Stimulated activated naive B cell treated with anti-CD40 and anti-IgM and Interleukin-4, amounts not matched to agents 10 μg/mL and 1 μg/mL and 100 μg/mL, for 72 hours (primary cell): ENCODE measurements at regions not wholly inside any gene's neighbourhood (a gene's known extent, or its start where the extent isn't known, plus 50 kb on each side); places are given as distances from the start of the nearest gene placed in this dataset.
"Not testable (repeated sequence)": the region's sequence is repeated elsewhere in the genome, so short reads cannot be mapped to it uniquely, and the experiment has no call there.

Source experiments
- ATAC-seq, 2 donors: fragments of 150-1000 bp; cut with Tn5 transposase; replicated peaks; 2 replicates each; pipeline ENCODE4 v1.10.0; 2021; ENCODE audit warnings: moderate library complexity in 1 of 2
- DNase-seq: peaks from one replicate; pipeline ENCODE4 v3.0.0; 2021
- H3K27ac Mint-ChIP-seq: one replicate; pipeline ENCODE4 v1.8.0; 2022; ENCODE audit warnings: mild to moderate bottlenecking, mixed read lengths
- H3K27me3 Mint-ChIP-seq, 2 donors: one replicate each; pipeline ENCODE4 v1.8.0; 2022; ENCODE audit warnings: mixed read lengths in 2 of 2
- H3K36me3 Mint-ChIP-seq, 2 donors: one replicate each; pipeline ENCODE4 v1.8.0; 2022; ENCODE audit warnings: mixed read lengths in 2 of 2, mild to moderate bottlenecking in 1 of 2
- H3K4me1 Mint-ChIP-seq, 2 donors: one replicate each; pipeline ENCODE4 v1.8.0; 2022; ENCODE audit warnings: mixed read lengths in 2 of 2, mild to moderate bottlenecking in 1 of 2
- H3K4me3 Mint-ChIP-seq, 2 donors: one replicate each; pipeline ENCODE4 v1.8.0; 2022; ENCODE audit warnings: mild to moderate bottlenecking in 2 of 2, mixed read lengths in 2 of 2, moderate library complexity in 1 of 2
- H3K9me3 Mint-ChIP-seq, 2 donors: one replicate each; pipeline ENCODE4 v1.8.0; 2022; ENCODE audit warnings: mixed read lengths in 2 of 2, mild to moderate bottlenecking in 1 of 2

GRCh38 chr5:97476852-97477534 lies 293.9 kb upstream of the RIOK2 start:
- no peaks in the 10 kb centered on the region for H3K9me3 Mint-ChIP-seq
- no peak overlapping the region for H3K4me3 Mint-ChIP-seq

GRCh38 chr5:97478483-97478882 lies 295.4 kb upstream of the RIOK2 start:
- Mint-ChIP-seq H3K27ac (no peak overlapping the region), H3K4me3 (no peak overlapping the region), H3K36me3 (no peaks in the 10 kb centered on the region), H3K9me3 (no peaks in the 10 kb centered on the region), H3K4me1 (peaks cover 3 to 5% of the 10 kb centered on the region in 2 donors), H3K27me3 (no peaks in the 10 kb centered on the region)
- DNase-seq (no peak), ATAC-seq (no peak)

More at GRCh38 chr5:97476852-97477534, 293.9 kb upstream of the RIOK2 start:
- Mint-ChIP-seq H3K27me3 (no peaks in the 10 kb centered on the region), H3K4me1 (peaks cover 3 to 5% of the 10 kb centered on the region in 2 donors), H3K36me3 (no peaks in the 10 kb centered on the region), H3K27ac (no peak overlapping the region)
- ATAC-seq (no peak), DNase-seq (no peak)

GRCh38 chr5:97480313-97480712 lies 297.3 kb upstream of the RIOK2 start:
- Mint-ChIP-seq H3K4me3 (no peak overlapping the region), H3K9me3 (peaks cover 0 to 3% of the 10 kb centered on the region in 2 donors), H3K36me3 (no peaks in the 10 kb centered on the region), H3K27me3 (no peaks in the 10 kb centered on the region), H3K27ac (no peak overlapping the region), H3K4me1 (peaks cover 3 to 5% of the 10 kb centered on the region in 2 donors)
- no peak for DNase-seq
- ATAC-seq = no peak

- H3K27ac Mint-ChIP-seq = no peak overlapping the region
- DNase-seq (no peak), ATAC-seq (no peak)
- H3K4me1 Mint-ChIP-seq = no peaks in the 10 kb centered on the region
- H3K4me3 Mint-ChIP-seq = no peak overlapping the region
- peaks cover 0 to 4% of the 10 kb centered on the region in 2 donors for H3K36me3 Mint-ChIP-seq
- H3K9me3 Mint-ChIP-seq = peaks cover 0 to 3% of the 10 kb centered on the region in 2 donors
- no peaks in the 10 kb centered on the region for H3K27me3 Mint-ChIP-seq
Observed at GRCh38 chr5:97488126-97488668, 305.1 kb upstream of the RIOK2 start.

- Mint-ChIP-seq H3K27me3 (no peaks in the 10 kb centered on the region), H3K9me3 (peaks cover 0 to under 1% of the 10 kb centered on the region in 2 donors), H3K4me3 (no peak overlapping the region), H3K4me1 (no peaks in the 10 kb centered on the region), H3K27ac (no peak overlapping the region), H3K36me3 (peaks cover 0 to 4% of the 10 kb centered on the region in 2 donors)
- DNase-seq = no peak
- peak in 1 of 2 donors; percentile 12 for ATAC-seq
Observed at GRCh38 chr5:97489010-97489840, 306.2 kb upstream of the RIOK2 start.

GRCh38 chr5:97494465-97494864 lies 311.4 kb upstream of the RIOK2 start:
- no peaks in the 10 kb centered on the region for H3K4me1 Mint-ChIP-seq
- H3K4me3 Mint-ChIP-seq = no peak overlapping the region
- DNase-seq = no peak
- H3K27me3 Mint-ChIP-seq = no peaks in the 10 kb centered on the region
- H3K27ac Mint-ChIP-seq = no peak overlapping the region
- ATAC-seq = no peak
- H3K9me3 Mint-ChIP-seq = no peaks in the 10 kb centered on the region
- no peaks in the 10 kb centered on the region for H3K36me3 Mint-ChIP-seq

- Mint-ChIP-seq H3K9me3 (no peaks in the 10 kb centered on the region), H3K27ac (no peak overlapping the region), H3K4me1 (no peaks in the 10 kb centered on the region), H3K36me3 (no peaks in the 10 kb centered on the region), H3K27me3 (no peaks in the 10 kb centered on the region), H3K4me3 (no peak overlapping the region)
- DNase-seq (no peak), ATAC-seq (no peak)
Observed at GRCh38 chr5:97495301-97495700, 312.3 kb upstream of the RIOK2 start.

GRCh38 chr5:97496037-97496436 lies 313.0 kb upstream of the RIOK2 start:
- Mint-ChIP-seq H3K27me3 (no peaks in the 10 kb centered on the region), H3K27ac (no peak overlapping the region), H3K4me3 (no peak overlapping the region), H3K4me1 (no peaks in the 10 kb centered on the region), H3K36me3 (no peaks in the 10 kb centered on the region), H3K9me3 (no peaks in the 10 kb centered on the region)
- DNase-seq (no peak), ATAC-seq (no peak)

- ATAC-seq (no peak), DNase-seq (no peak)
- no peaks in the 10 kb centered on the region for H3K9me3 Mint-ChIP-seq
- no peaks in the 10 kb centered on the region for H3K27me3 Mint-ChIP-seq
- H3K4me3 Mint-ChIP-seq = no peak overlapping the region
- H3K27ac Mint-ChIP-seq = no peak overlapping the region
- no peaks in the 10 kb centered on the region for H3K36me3 Mint-ChIP-seq
- H3K4me1 Mint-ChIP-seq = no peaks in the 10 kb centered on the region
Observed at GRCh38 chr5:97498657-97499056, 315.6 kb upstream of the RIOK2 start.

GRCh38 chr5:97499605-97500004 lies 316.6 kb upstream of the RIOK2 start:
- H3K4me3 Mint-ChIP-seq = no peak overlapping the region
- no peak for ATAC-seq
- DNase-seq = no peak
- no peaks in the 10 kb centered on the region for H3K4me1 Mint-ChIP-seq
- H3K27ac Mint-ChIP-seq = no peak overlapping the region
- no peaks in the 10 kb centered on the region for H3K36me3 Mint-ChIP-seq
- H3K9me3 Mint-ChIP-seq = no peaks in the 10 kb centered on the region
- H3K27me3 Mint-ChIP-seq = no peaks in the 10 kb centered on the region

- Mint-ChIP-seq H3K4me1 (no peaks in the 10 kb centered on the region), H3K36me3 (no peaks in the 10 kb centered on the region), H3K4me3 (no peak overlapping the region), H3K27me3 (no peaks in the 10 kb centered on the region), H3K27ac (no peak overlapping the region), H3K9me3 (no peaks in the 10 kb centered on the region)
- DNase-seq (no peak), ATAC-seq (no peak)
Observed at GRCh38 chr5:97501286-97501964, 318.4 kb upstream of the RIOK2 start.

GRCh38 chr5:97501965-97502305 lies 318.9 kb upstream of the RIOK2 start:
- no peak for DNase-seq

GRCh38 chr5:97508864-97509263 lies 325.8 kb upstream of the RIOK2 start:
- Mint-ChIP-seq H3K27me3 (no peaks in the 10 kb centered on the region), H3K4me1 (no peaks in the 10 kb centered on the region), H3K4me3 (no peak overlapping the region), H3K36me3 (peaks cover 0 to 4% of the 10 kb centered on the region in 2 donors), H3K9me3 (peaks cover 1 to 3% of the 10 kb centered on the region in 2 donors), H3K27ac (no peak overlapping the region)
- no peak for ATAC-seq
- no peak for DNase-seq

More at GRCh38 chr5:97501965-97502305, 318.9 kb upstream of the RIOK2 start:
- Mint-ChIP-seq H3K27me3 (no peaks in the 10 kb centered on the region), H3K36me3 (no peaks in the 10 kb centered on the region), H3K4me3 (no peak overlapping the region), H3K9me3 (peaks cover 0 to 1% of the 10 kb centered on the region in 2 donors), H3K27ac (no peak overlapping the region), H3K4me1 (no peaks in the 10 kb centered on the region)
- no peak for ATAC-seq

- not testable (repeated sequence) for H3K27me3 Mint-ChIP-seq, H3K4me3 Mint-ChIP-seq, H3K4me1 Mint-ChIP-seq
Observed at GRCh38 chr5:97519565-97519964, 336.5 kb upstream of the RIOK2 start.

More at GRCh38 chr5:97519565-97519964, 336.5 kb upstream of the RIOK2 start:
- not testable (repeated sequence) for H3K27ac Mint-ChIP-seq, DNase-seq, H3K36me3 Mint-ChIP-seq, ATAC-seq, H3K9me3 Mint-ChIP-seq
